A673 (cell line): ENCODE measurements at regions not wholly inside any gene's neighbourhood (a gene's known extent, or its start where the extent isn't known, plus 50 kb on each side); places are given as distances from the start of the nearest gene placed in this dataset.

Source experiments
- BruUV-seq: library from RNA; stranded (reverse); fragments of 400-500 nt; replicated peaks from 2 replicates; lab custom pipeline; 2021; lab: Mats Ljungman, UMichigan
- CTCF ChIA-PET: fragments of 300-600 bp; sonication (Branson Sonifier 250); formaldehyde crosslinking; loops from one replicate; lab custom pipeline; 2022; ENCODE audit warnings: antibody characterized with exemption; lab: Charles Lee
- POLR2A ChIA-PET: fragments of 300-600 bp; sonication (Branson Sonifier 250); formaldehyde crosslinking; loops from one replicate; lab custom pipeline; 2022; ENCODE audit warnings: antibody characterized with exemption; ENCODE audit not compliant: low non-redundant PET; lab: Charles Lee
- DNase-seq: peaks from one replicate; pipeline ENCODE4 v3.0.0-alpha.2; 2015; ENCODE audit warnings: low spot score
- H3K27ac ChIP-seq: fragments of 200-600 bp; sonication (generic); 2 replicates; pipeline ENCODE4 v1.5.1; 2016; ENCODE audit warnings: mixed run types, low read depth, mild to moderate bottlenecking, mixed read lengths, antibody characterized with exemption, low read length; ENCODE audit not compliant: poor library complexity, severe bottlenecking
- H3K27me3 ChIP-seq: fragments of 200-600 bp; sonication (generic); replicated peaks from 2 replicates; pipeline ENCODE4 v1.6.1; 2017; ENCODE audit warnings: mixed run types, low read depth, mild to moderate bottlenecking, mixed read lengths, antibody characterized with exemption, low read length; ENCODE audit not compliant: insufficient read depth, poor library complexity
- H3K36me3 ChIP-seq: fragments of 200-600 bp; sonication (generic); 2 replicates; pipeline ENCODE4 v1.6.1; 2016; ENCODE audit warnings: mixed run types, mild to moderate bottlenecking, mixed read lengths, antibody characterized with exemption, low read length; ENCODE audit not compliant: insufficient read depth, poor library complexity, severe bottlenecking
- H3K4me1 ChIP-seq: fragments of 200-600 bp; sonication (generic); 2 replicates; pipeline ENCODE4 v1.6.1; 2017; ENCODE audit warnings: mixed run types, mild to moderate bottlenecking, mixed read lengths, antibody characterized with exemption, low read length; ENCODE audit not compliant: insufficient read depth, poor library complexity, severe bottlenecking
- H3K4me3 ChIP-seq: fragments of 200-600 bp; sonication (generic); 2 replicates; pipeline ENCODE4 v1.5.1; 2016; ENCODE audit warnings: low read depth, mixed run types, mild to moderate bottlenecking, mixed read lengths, low read length; ENCODE audit not compliant: poor library complexity, severe bottlenecking
- H3K9me3 ChIP-seq: fragments of 200-600 bp; sonication (generic); 2 replicates; pipeline ENCODE4 v1.6.1; 2016; ENCODE audit warnings: mixed run types, low read depth, mild to moderate bottlenecking, mixed read lengths, antibody characterized with exemption, low read length; ENCODE audit not compliant: poor library complexity, severe bottlenecking
- CTCF ChIP-seq: fragments of 300-800, 200-600 bp; sonication (generic); conservative IDR thresholded peaks from 2 replicates; pipeline ENCODE4 v1.5.1; 2017; ENCODE audit warnings: low read depth, mild to moderate bottlenecking, antibody characterized with exemption, low read length, moderate library complexity, mixed read lengths
- EZH2 ChIP-seq: fragments of 200-600 bp; sonication (generic); IDR thresholded peaks from 2 replicates; pipeline ENCODE4 v1.6.1; 2017; ENCODE audit warnings: borderline replicate concordance, low read depth, mild to moderate bottlenecking, mixed read lengths, antibody characterized with exemption, low read length; ENCODE audit not compliant: poor library complexity, severe bottlenecking
- intact Hi-C: fragments of 100-400 bp; cut with micrococcal nuclease; formaldehyde crosslinking; loops from one replicate; pipeline ENCODE4 v1.10.0; 2022; ENCODE audit not compliant: unreplicated experiment

DNA sequence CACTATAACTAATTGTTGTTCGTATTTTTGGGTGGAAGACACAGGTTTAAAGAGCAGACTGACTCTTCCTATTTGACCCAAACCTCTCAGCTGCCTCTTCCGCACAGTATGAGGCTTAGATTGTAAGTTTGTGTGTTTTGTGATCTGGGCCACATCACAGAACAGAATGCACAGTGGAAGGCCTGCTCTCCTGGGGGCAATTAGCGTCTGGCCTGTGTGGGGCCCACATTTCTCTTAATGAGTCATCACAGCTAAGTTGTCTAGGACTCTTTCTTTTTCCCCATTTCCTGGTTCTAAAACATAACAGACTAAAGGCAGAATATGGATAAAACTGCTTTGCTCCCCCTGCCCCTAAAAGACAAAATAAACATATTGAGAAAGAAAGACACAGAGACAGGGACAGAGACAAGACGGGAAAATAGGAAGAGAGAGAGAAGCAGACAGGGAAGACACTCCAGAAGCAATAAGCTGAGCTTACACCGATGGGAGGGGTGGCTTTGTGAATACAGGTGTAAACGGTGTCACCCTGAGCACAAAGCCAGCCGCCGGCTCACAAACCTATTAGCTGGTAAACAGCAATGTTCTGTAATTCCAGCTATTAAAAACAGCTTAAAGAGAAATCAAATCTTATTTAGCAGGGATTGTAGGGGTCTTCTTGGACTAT is 127.4 kb upstream of the OPCML start:
- ChIA-PET POLR2A (no interaction called here), CTCF (no interaction called here)
- Histone ChIP-seq H3K36me3 (no peaks in the 10 kb centered on the region), H3K27ac (no peak overlapping the region), H3K9me3 (peaks cover 4% of the 10 kb centered on the region), H3K4me3 (no peak overlapping the region), H3K4me1 (no peaks in the 10 kb centered on the region), H3K27me3 (peaks cover 4% of the 10 kb centered on the region)
- no peak for DNase-seq
- intact Hi-C loops = no loop called here
- TF ChIP-seq EZH2 (no peak), CTCF (no peak)
- BruUV-seq = no TSS peak

DNA sequence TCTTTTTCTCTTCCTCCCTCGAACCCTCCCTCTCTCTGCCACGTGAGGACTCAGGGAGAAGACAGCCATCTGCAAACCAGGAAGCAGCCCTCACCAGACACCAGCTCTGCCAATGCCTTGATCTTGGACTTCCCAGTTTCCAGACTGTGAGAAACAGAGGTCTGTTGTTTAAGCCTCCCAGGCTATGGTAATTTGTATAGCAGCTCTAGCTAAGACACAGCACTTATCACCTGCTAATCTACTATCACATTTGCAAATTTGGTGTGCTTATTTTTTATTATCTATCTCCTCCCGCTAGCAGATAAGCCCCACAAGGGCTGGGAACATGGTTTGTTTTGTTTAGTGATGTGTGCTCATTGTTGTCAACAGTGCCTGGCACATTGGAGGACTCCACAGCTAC is 124.8 kb upstream of the OPCML start:
- TF ChIP-seq EZH2 = no peak
- TF ChIP-seq CTCF = no peak
- H3K4me3 ChIP-seq = no peak overlapping the region
- CTCF ChIA-PET = no interaction called here
- H3K4me1 ChIP-seq = no peaks in the 10 kb centered on the region
- peaks cover 5% of the 10 kb centered on the region for H3K9me3 ChIP-seq
- POLR2A ChIA-PET = no interaction called here
- H3K36me3 ChIP-seq = no peaks in the 10 kb centered on the region
- no TSS peak for BruUV-seq
- H3K27ac ChIP-seq = no peak overlapping the region
- intact Hi-C loops = no loop called here
- H3K27me3 ChIP-seq = peaks cover 22% of the 10 kb centered on the region
- no peak for DNase-seq

DNA sequence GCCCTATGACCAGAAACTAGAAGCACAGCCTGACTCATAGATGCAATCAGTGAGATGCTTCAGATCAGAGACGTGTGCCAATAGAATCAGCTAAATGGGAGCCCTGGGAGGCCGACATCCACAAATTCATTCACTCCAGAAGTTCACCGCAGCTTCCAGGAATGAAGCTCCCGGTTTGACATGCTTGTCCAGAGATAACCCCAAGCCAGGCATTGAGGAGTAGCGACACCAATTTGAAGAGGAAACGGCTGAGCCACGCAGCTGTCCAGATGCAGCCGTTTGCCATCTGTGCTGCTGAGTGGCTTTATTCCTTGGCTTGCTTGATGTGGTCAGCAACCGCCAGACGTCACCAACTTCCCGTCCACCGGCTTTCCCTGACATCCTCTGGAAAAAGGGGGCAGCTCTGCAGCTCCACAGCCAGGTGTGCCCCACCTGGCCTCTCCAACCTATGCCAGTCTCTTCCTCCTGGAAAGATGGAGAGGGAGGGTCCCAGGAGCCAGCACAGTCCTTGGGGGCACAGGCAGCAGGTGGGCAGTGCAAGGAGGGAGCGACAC is 123.9 kb upstream of the OPCML start:
- no peak overlapping the region for H3K4me3 ChIP-seq
- no peak overlapping the region for H3K27ac ChIP-seq
- no peaks in the 10 kb centered on the region for H3K36me3 ChIP-seq
- TF ChIP-seq CTCF (no peak), EZH2 (no peak)
- BruUV-seq = no TSS peak
- DNase-seq = no peak
- no peaks in the 10 kb centered on the region for H3K4me1 ChIP-seq
- peaks cover 22% of the 10 kb centered on the region for H3K27me3 ChIP-seq
- H3K9me3 ChIP-seq = peaks cover 5% of the 10 kb centered on the region
- POLR2A ChIA-PET = no interaction called here
- CTCF ChIA-PET = no interaction called here
- intact Hi-C loops = no loop called here
